ENCODE measurements at regions not wholly inside any gene's neighbourhood (a gene's known extent, or its start where the extent isn't known, plus 50 kb on each side); places are given as distances from the start of the nearest gene placed in this dataset.

GRCh38 chr5:93048858-93049257 lies 532.2 kb downstream of the NR2F1-AS1 start:
- DNase-seq = no peak

GRCh38 chr5:93044859-93045666 lies 536.0 kb downstream of the NR2F1-AS1 start:
- peak; percentile 2 for DNase-seq

GRCh38 chr5:93039888-93040287 lies 541.1 kb downstream of the NR2F1-AS1 start:
- DNase-seq = no peak

GRCh38 chr5:93034621-93035590 lies 546.1 kb downstream of the NR2F1-AS1 start:
- no peak for DNase-seq

- DNase-seq = no peak
Measured at GRCh38 chr5:93022796-93023447, 558.1 kb downstream of the NR2F1-AS1 start.

- DNase-seq = no peak
Measured at GRCh38 chr5:93022211-93022610, 558.8 kb downstream of the NR2F1-AS1 start.

DNA sequence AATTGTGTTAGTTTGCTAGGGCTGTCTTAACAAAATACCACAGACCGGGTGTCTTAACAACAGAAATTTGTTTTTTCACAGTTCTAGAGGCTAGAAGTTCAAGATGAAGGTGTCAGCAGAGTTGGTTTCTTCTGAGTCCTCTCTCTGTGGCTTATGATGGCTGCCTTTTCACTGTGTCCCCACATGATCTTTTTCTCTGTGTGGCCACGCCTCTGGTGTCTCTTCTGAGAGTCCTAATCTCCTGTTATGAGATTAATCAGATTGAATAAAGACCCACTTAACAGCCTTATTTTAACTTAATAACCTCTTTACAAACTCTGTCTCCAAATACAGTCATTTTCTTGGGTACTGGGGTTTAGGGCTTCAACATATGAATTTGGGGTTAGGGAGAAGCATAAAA lies 561.1 kb downstream of the NR2F1-AS1 start:
- no peak for DNase-seq

DNA sequence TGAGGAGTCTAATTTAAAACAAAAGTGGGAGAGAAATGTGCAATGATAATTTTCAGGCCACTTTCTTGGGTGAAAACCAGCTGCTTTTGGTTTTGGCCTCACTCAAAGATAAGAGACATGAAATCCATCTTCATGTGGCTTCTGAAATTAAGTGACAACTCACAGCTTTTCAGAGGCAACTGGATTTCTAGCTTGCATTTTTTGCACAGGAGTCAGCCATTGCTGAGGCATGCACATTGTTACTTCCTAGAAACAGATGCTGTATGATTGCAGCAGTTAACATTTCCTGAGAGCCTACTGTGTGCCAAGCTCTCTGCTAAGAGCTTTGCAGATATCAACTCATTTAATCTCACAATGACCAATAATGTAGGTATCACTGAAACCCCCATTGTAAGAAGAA lies 562.6 kb downstream of the NR2F1-AS1 start:
- no peak for DNase-seq

DNA sequence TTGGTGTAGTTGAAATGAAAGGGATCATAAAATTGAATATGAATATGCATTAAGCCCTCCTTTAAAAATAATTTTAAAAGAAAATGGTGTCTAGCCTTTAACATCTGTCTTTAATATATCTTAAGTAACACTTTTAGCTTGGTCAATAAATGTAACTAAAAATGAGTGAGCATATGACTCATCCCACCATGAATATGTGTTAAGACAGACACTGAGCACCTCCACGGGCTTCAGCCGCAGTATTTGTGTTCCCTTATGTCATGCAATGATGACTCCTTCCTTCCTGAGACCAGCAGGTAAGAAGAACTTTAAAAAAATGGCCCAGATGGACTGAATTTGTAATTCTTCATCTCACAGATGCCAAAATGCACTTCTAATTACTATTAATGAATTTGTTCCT lies 563.2 kb downstream of the NR2F1-AS1 start:
- no peak for DNase-seq

GRCh38 chr5:93017376-93017775 lies 563.6 kb downstream of the NR2F1-AS1 start:
- no peak for DNase-seq

GRCh38 chr5:93010616-93011015 lies 570.4 kb downstream of the NR2F1-AS1 start:
- no peak for DNase-seq

DNA sequence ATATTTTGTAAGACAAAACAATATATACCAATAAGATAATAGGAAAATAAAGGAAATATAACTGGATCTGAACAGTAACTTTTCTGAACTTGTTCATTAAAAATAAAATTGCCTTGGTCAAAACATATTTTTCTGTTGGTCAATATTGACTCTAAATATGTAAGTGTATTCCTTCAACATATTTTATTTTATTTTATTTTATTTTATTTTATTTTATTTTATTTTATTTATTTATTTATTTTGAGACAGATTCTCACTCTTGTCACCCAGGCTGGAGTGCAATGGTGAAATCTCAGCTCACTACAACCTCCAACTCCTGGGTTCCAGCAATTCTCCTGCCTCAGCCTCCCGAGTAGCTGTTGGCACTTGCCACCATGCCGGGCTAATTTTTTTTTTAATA lies 571.0 kb downstream of the NR2F1-AS1 start:
- DNase-seq = no peak

GRCh38 chr5:93008502-93009207 lies 572.4 kb downstream of the NR2F1-AS1 start:
- no peak for DNase-seq

GRCh38 chr5:93006915-93007314 lies 574.1 kb downstream of the NR2F1-AS1 start:
- no peak for DNase-seq

- no peak for DNase-seq
Measured at GRCh38 chr5:92998456-92998855, 582.6 kb downstream of the NR2F1-AS1 start.

GRCh38 chr5:92994392-92994791 lies 586.6 kb downstream of the NR2F1-AS1 start:
- no peak for DNase-seq

DNA sequence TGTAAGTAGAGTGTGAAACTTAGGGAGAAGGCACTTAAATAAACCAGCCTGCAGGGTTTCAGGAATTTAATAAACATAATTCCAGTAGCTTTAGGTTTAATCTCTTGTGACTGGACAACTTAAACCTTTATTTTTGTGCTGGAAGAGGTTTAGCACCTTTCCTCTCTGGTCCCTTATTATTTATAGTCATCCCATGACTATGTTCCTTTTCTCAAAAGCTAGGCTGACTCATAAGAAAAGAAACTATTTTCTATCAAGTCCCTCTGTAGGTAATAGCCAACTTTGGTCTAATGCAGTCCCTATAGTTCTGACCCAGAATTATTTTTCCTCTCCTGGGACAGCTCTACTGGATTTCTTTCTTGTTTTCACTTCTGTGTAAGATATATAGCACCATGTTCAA lies 588.9 kb downstream of the NR2F1-AS1 start:
- no peak for DNase-seq

DNA sequence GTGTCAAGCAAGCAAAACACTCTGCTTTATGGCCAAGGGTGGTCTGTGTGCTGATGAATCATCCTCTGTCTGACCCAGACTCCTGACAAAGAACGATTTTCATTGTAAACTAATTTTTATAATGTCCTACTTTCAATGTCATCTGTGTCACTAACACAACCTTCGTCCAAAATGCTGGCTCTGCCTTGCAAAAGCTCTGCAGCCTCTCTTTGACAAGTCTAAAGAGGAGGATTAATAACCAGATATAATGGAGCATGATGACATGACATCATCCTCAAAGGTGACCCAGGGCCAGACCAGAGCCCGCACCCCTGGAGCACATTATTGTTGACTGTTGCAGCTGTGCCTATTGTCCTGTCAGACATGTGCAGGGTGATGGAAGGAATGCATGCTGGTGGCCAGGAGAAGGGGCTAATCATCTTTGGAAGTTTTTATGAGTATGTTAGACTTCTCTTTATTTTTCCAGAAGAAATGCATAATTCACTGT lies 589.4 kb downstream of the NR2F1-AS1 start:
- no peak for DNase-seq

GRCh38 chr5:92990771-92991170 lies 590.2 kb downstream of the NR2F1-AS1 start:
- DNase-seq = no peak

DNA sequence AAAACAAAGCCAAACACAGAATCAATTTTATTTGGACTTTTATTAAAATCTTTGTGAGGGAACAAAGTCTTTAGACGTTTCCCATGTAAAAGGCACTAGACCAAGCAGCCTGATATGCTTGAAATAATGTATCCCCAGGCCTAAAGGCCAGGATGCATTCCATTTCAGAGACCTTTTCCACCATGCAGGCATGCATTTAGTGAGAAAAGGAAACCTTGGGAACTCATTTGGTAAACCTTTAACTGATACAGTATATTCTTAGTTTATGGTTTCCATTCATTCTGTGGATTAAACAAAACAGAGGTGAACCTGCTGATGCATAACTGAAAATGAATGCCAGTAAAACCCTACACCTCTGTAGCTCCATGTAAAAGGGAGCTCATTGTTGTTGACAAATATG lies 600.0 kb downstream of the NR2F1-AS1 start:
- DNase-seq = no peak

- DNase-seq = no peak
Measured at GRCh38 chr5:92980491-92980890, 600.5 kb downstream of the NR2F1-AS1 start.

DNA sequence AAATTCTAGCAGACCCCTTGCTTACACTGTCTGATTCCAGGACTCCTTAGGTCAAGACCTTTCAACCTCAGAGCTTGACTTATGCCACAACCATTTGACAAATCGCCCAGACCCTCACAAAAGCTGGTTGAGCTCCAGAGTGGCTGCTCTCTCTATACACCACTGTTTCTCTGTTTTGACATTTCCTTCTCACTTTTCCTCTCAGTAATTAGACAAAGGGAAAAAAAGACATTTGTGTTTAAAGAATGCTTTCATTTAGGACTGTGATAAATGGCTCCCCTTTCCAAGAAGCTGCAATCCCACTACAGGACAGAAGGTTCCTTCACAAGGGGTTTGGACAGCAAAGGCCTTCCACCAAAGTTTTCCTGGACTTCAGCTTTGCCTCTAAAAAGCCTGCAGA lies 601.3 kb downstream of the NR2F1-AS1 start:
- no peak for DNase-seq
